ENCODE measurements at regions not wholly inside any gene's neighbourhood (a gene's known extent, or its start where the extent isn't known, plus 50 kb on each side); places are given as distances from the start of the nearest gene placed in this dataset.

DNA sequence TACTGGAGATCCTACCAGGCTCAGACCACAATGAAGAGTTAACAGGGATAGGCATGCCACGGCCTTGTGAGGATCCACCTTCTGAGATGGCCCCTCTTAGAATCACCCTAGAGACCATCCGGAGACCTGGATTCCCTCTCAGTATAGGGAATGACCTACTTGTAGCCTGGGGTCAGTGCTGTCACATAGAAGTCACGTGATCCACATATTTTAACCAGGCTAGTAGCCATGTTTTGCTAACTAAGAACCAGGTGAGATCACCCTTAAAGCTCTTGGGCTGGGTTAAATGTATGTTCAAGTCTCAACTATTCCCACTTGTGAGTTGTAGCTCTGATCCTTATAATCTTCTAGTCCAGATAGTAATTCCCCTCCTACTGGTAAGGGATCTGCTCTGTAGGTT, 215.4 kb downstream of the CCNG2 start:
- Histone ChIP-seq H3K4me1 (ENCODE audit: insufficient read depth) (0 out of 2 replicates have a peak, but pooled peaks cover 2% of the 10 kb centered on the region), H3K36me3 (ENCODE audit: insufficient read depth) (no peaks in the 10 kb centered on the region), H3K79me2 (replicated peaks; ENCODE audit: insufficient read depth) (no peaks in the 10 kb centered on the region), H2AFZ (no peak overlapping the region), H3K4me3 (no peak overlapping the region), H4K20me1 (replicated peaks; ENCODE audit: insufficient read depth) (no peaks in the 10 kb centered on the region), H3K4me2 (no peak overlapping the region), H3F3A (replicated peaks; ENCODE audit: low read depth) (no peaks in the 10 kb centered on the region), H3K27ac (ENCODE audit: low read depth) (no peak overlapping the region), H3K9me2 (ENCODE audit: insufficient read depth) (peaks cover 8% of the 10 kb centered on the region; the same call in 1 of the 2 replicates), H3K27me3 (ENCODE audit: insufficient read depth) (no peaks in the 10 kb centered on the region)
- Mint-ChIP-seq H3K4me3 (no peak overlapping the region), H3K27me3 (ENCODE audit: insufficient read depth, low read depth, poor library complexity) (peaks cover 7% of the 10 kb centered on the region), H3K4me1 (peaks cover 13% of the 10 kb centered on the region; the same call in 2 of the 3 replicates), H3K9me3 (no peaks in the 10 kb centered on the region), H3K36me3 (ENCODE audit: low read depth) (no peaks in the 10 kb centered on the region), H3K27ac (no peak overlapping the region)
- no peak for DNase-seq (ENCODE audit: low spot score)
- ATAC-seq, result no peak
- TF ChIP-seq ZNF114 (CRISPR knock-in tag; IDR thresholded peaks at IDR 0.05), result no peak
- no peak for TF ChIP-seq EZH2 (IDR thresholded peaks at IDR 0.05; ENCODE audit: low read depth, unreplicated experiment)
- TF ChIP-seq EZH2phosphoT487 (IDR thresholded peaks at IDR 0.05; ENCODE audit: unreplicated experiment), result no peak
- TF ChIP-seq ETS1 (IDR thresholded peaks at IDR 0.05), result no peak
- no peak for TF ChIP-seq STAT1 (IDR thresholded peaks at IDR 0.05; ENCODE audit: unreplicated experiment)
- TF ChIP-seq, protein P1, sequence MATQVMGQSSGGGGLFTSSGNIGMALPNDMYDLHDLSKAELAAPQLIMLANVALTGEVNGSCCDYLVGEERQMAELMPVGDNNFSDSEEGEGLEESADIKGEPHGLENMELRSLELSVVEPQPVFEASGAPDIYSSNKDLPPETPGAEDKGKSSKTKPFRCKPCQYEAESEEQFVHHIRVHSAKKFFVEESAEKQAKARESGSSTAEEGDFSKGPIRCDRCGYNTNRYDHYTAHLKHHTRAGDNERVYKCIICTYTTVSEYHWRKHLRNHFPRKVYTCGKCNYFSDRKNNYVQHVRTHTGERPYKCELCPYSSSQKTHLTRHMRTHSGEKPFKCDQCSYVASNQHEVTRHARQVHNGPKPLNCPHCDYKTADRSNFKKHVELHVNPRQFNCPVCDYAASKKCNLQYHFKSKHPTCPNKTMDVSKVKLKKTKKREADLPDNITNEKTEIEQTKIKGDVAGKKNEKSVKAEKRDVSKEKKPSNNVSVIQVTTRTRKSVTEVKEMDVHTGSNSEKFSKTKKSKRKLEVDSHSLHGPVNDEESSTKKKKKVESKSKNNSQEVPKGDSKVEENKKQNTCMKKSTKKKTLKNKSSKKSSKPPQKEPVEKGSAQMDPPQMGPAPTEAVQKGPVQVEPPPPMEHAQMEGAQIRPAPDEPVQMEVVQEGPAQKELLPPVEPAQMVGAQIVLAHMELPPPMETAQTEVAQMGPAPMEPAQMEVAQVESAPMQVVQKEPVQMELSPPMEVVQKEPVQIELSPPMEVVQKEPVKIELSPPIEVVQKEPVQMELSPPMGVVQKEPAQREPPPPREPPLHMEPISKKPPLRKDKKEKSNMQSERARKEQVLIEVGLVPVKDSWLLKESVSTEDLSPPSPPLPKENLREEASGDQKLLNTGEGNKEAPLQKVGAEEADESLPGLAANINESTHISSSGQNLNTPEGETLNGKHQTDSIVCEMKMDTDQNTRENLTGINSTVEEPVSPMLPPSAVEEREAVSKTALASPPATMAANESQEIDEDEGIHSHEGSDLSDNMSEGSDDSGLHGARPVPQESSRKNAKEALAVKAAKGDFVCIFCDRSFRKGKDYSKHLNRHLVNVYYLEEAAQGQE (IDR thresholded peaks at IDR 0.05; ENCODE audit: unreplicated experiment), result no peak
- TF ChIP-seq ZNF462 (CRISPR knock-in tag; IDR thresholded peaks at IDR 0.05), result no peak
- TF ChIP-seq JUNB (IDR thresholded peaks at IDR 0.05; ENCODE audit: unreplicated experiment), result no peak
- TF ChIP-seq NANOG (IDR thresholded peaks at IDR 0.05; ENCODE audit: borderline replicate concordance), result no peak
- no peak for TF ChIP-seq POLR2AphosphoS5 (IDR thresholded peaks at IDR 0.05; ENCODE audit: low read depth)
- no peak for TF ChIP-seq CREB1 (CRISPR knock-in tag; IDR thresholded peaks at IDR 0.05; ENCODE audit: low read depth)
- TF ChIP-seq CTCF (conservative IDR thresholded peaks at IDR 0.05; ENCODE audit: low read depth in 2 of 2), result no peak
- TF ChIP-seq ZNF331 (CRISPR knock-in tag; IDR thresholded peaks at IDR 0.05; ENCODE audit: low read depth), result no peak
